ENCODE measurements at regions not wholly inside any gene's neighbourhood (a gene's known extent, or its start where the extent isn't known, plus 50 kb on each side); places are given as distances from the start of the nearest gene placed in this dataset.

- peaks cover 2% of the 10 kb centered on the region for H3K36me3 Mint-ChIP-seq
- no peaks in the 10 kb centered on the region for H3K27me3 Mint-ChIP-seq
- ATAC-seq (ENCODE audit: low read depth) (peak; percentile 22), DNase-seq (no peak)
- H3K4me1 Mint-ChIP-seq, result peaks cover 20% of the 10 kb centered on the region
- peak overlapping the region; percentile 78 for H3K27ac Mint-ChIP-seq
- H3K4me3 Mint-ChIP-seq, result peak overlapping the region; percentile 48
- POLR2A ChIA-PET, result no interaction called here
- H3K9me3 Mint-ChIP-seq, result peaks cover 6% of the 10 kb centered on the region
Observed at GRCh38 chr6:105781915-105782314, 304.2 kb upstream of the PRDM1 start.

GRCh38 chr6:105781248-105781647 is 304.9 kb upstream of the PRDM1 start:
- Mint-ChIP-seq H3K4me3 (no peak overlapping the region), H3K36me3 (peaks cover 2% of the 10 kb centered on the region), H3K9me3 (peaks cover 6% of the 10 kb centered on the region), H3K27ac (peak overlapping the region; percentile 26), H3K27me3 (no peaks in the 10 kb centered on the region), H3K4me1 (peaks cover 20% of the 10 kb centered on the region)
- POLR2A ChIA-PET, result no interaction called here
- no peak for DNase-seq
- no peak for ATAC-seq (ENCODE audit: low read depth)

GRCh38 chr6:105780146-105780860 is 305.8 kb upstream of the PRDM1 start:
- no peak for DNase-seq
- Mint-ChIP-seq H3K4me3 (no peak overlapping the region), H3K36me3 (peaks cover 2% of the 10 kb centered on the region), H3K27ac (no peak overlapping the region), H3K4me1 (peaks cover 15% of the 10 kb centered on the region), H3K9me3 (peaks cover 8% of the 10 kb centered on the region), H3K27me3 (peaks cover under 1% of the 10 kb centered on the region)
- POLR2A ChIA-PET, result no interaction called here
- ATAC-seq (ENCODE audit: low read depth), result no peak

- H3K4me3 Mint-ChIP-seq, result no peak overlapping the region
- POLR2A ChIA-PET, result no interaction called here
- ATAC-seq (ENCODE audit: low read depth) (no peak), DNase-seq (no peak)
- peaks cover 15% of the 10 kb centered on the region for H3K4me1 Mint-ChIP-seq
- peaks cover 14% of the 10 kb centered on the region for H3K9me3 Mint-ChIP-seq
- H3K27ac Mint-ChIP-seq, result no peak overlapping the region
- peaks cover 5% of the 10 kb centered on the region for H3K27me3 Mint-ChIP-seq
- H3K36me3 Mint-ChIP-seq, result peaks cover 8% of the 10 kb centered on the region
Observed at GRCh38 chr6:105779110-105779509, 307.0 kb upstream of the PRDM1 start.

GRCh38 chr6:105775095-105775494 is 311.0 kb upstream of the PRDM1 start:
- Mint-ChIP-seq H3K9me3 (peaks cover 11% of the 10 kb centered on the region), H3K4me3 (no peak overlapping the region), H3K27me3 (peaks cover 8% of the 10 kb centered on the region), H3K36me3 (peaks cover 6% of the 10 kb centered on the region), H3K4me1 (no peaks in the 10 kb centered on the region), H3K27ac (no peak overlapping the region)
- ATAC-seq (ENCODE audit: low read depth) (no peak), DNase-seq (no peak)
- POLR2A ChIA-PET, result no interaction called here

- H3K27me3 Mint-ChIP-seq, result peaks cover 8% of the 10 kb centered on the region
- H3K36me3 Mint-ChIP-seq, result peaks cover 6% of the 10 kb centered on the region
- H3K4me1 Mint-ChIP-seq, result no peaks in the 10 kb centered on the region
- peaks cover 11% of the 10 kb centered on the region for H3K9me3 Mint-ChIP-seq
- POLR2A ChIA-PET, result no interaction called here
- ATAC-seq (ENCODE audit: low read depth), result no peak
- no peak overlapping the region for H3K27ac Mint-ChIP-seq
- DNase-seq, result no peak
- H3K4me3 Mint-ChIP-seq, result no peak overlapping the region
Observed at GRCh38 chr6:105774247-105774646, 311.9 kb upstream of the PRDM1 start.

GRCh38 chr6:105771313-105771970 is 314.7 kb upstream of the PRDM1 start:
- Mint-ChIP-seq H3K27ac (no peak overlapping the region), H3K27me3 (peaks cover 8% of the 10 kb centered on the region), H3K36me3 (peaks cover 6% of the 10 kb centered on the region), H3K4me1 (no peaks in the 10 kb centered on the region), H3K9me3 (peaks cover 9% of the 10 kb centered on the region), H3K4me3 (no peak overlapping the region)
- ATAC-seq (ENCODE audit: low read depth) (no peak), DNase-seq (no peak)
- POLR2A ChIA-PET, result no interaction called here

- Mint-ChIP-seq H3K4me1 (no peaks in the 10 kb centered on the region), H3K4me3 (no peak overlapping the region), H3K27ac (no peak overlapping the region), H3K27me3 (peaks cover 6% of the 10 kb centered on the region), H3K9me3 (peaks cover 4% of the 10 kb centered on the region), H3K36me3 (peaks cover 3% of the 10 kb centered on the region)
- DNase-seq (no peak), ATAC-seq (ENCODE audit: low read depth) (no peak)
- POLR2A ChIA-PET, result no interaction called here
Observed at GRCh38 chr6:105769987-105770386, 316.1 kb upstream of the PRDM1 start.

GRCh38 chr6:105769197-105769596 is 316.9 kb upstream of the PRDM1 start:
- H3K4me1 Mint-ChIP-seq, result no peaks in the 10 kb centered on the region
- no peak overlapping the region for H3K4me3 Mint-ChIP-seq
- ATAC-seq (ENCODE audit: low read depth) (no peak), DNase-seq (no peak)
- H3K27ac Mint-ChIP-seq, result no peak overlapping the region
- peaks cover 3% of the 10 kb centered on the region for H3K9me3 Mint-ChIP-seq
- H3K27me3 Mint-ChIP-seq, result peaks cover 8% of the 10 kb centered on the region
- no peaks in the 10 kb centered on the region for H3K36me3 Mint-ChIP-seq
- POLR2A ChIA-PET, result no interaction called here

GRCh38 chr6:105767541-105767940 is 318.6 kb upstream of the PRDM1 start:
- POLR2A ChIA-PET, result no interaction called here
- no peak for DNase-seq
- H3K4me1 Mint-ChIP-seq, result no peaks in the 10 kb centered on the region
- H3K27ac Mint-ChIP-seq, result no peak overlapping the region
- H3K27me3 Mint-ChIP-seq, result peaks cover 8% of the 10 kb centered on the region
- H3K4me3 Mint-ChIP-seq, result no peak overlapping the region
- H3K9me3 Mint-ChIP-seq, result peaks cover 3% of the 10 kb centered on the region
- no peak for ATAC-seq (ENCODE audit: low read depth)
- H3K36me3 Mint-ChIP-seq, result no peaks in the 10 kb centered on the region

- ATAC-seq (ENCODE audit: low read depth) (no peak), DNase-seq (no peak)
- Mint-ChIP-seq H3K4me1 (no peaks in the 10 kb centered on the region), H3K9me3 (peaks cover 3% of the 10 kb centered on the region), H3K27ac (no peak overlapping the region), H3K36me3 (no peaks in the 10 kb centered on the region), H3K4me3 (no peak overlapping the region), H3K27me3 (peaks cover 8% of the 10 kb centered on the region)
- POLR2A ChIA-PET, result no interaction called here
Observed at GRCh38 chr6:105765239-105765638, 320.9 kb upstream of the PRDM1 start.

GRCh38 chr6:105764315-105764714 is 321.8 kb upstream of the PRDM1 start:
- Mint-ChIP-seq H3K4me3 (no peak overlapping the region), H3K4me1 (peaks cover 1% of the 10 kb centered on the region), H3K36me3 (no peaks in the 10 kb centered on the region), H3K27me3 (peaks cover 14% of the 10 kb centered on the region), H3K27ac (no peak overlapping the region), H3K9me3 (peaks cover 3% of the 10 kb centered on the region)
- POLR2A ChIA-PET, result no interaction called here
- ATAC-seq (ENCODE audit: low read depth), result no peak
- DNase-seq, result no peak

- ATAC-seq (ENCODE audit: low read depth), result no peak
- peaks cover 14% of the 10 kb centered on the region for H3K27me3 Mint-ChIP-seq
Observed at GRCh38 chr6:105763866-105764265, 322.3 kb upstream of the PRDM1 start.

GRCh38 chr6:105760746-105761145 is 325.4 kb upstream of the PRDM1 start:
- peaks cover 14% of the 10 kb centered on the region for H3K27me3 Mint-ChIP-seq
- DNase-seq, result no peak
- no peak for ATAC-seq (ENCODE audit: low read depth)

More at GRCh38 chr6:105763866-105764265, 322.3 kb upstream of the PRDM1 start:
- no peak for DNase-seq
- H3K36me3 Mint-ChIP-seq, result no peaks in the 10 kb centered on the region
- H3K9me3 Mint-ChIP-seq, result peaks cover 3% of the 10 kb centered on the region
- H3K27ac Mint-ChIP-seq, result no peak overlapping the region
- peaks cover 1% of the 10 kb centered on the region for H3K4me1 Mint-ChIP-seq
- no peak overlapping the region for H3K4me3 Mint-ChIP-seq
- POLR2A ChIA-PET, result no interaction called here

More at GRCh38 chr6:105760746-105761145, 325.4 kb upstream of the PRDM1 start:
- peaks cover 3% of the 10 kb centered on the region for H3K36me3 Mint-ChIP-seq
- peaks cover 12% of the 10 kb centered on the region for H3K4me1 Mint-ChIP-seq
- no peak overlapping the region for H3K27ac Mint-ChIP-seq
- POLR2A ChIA-PET, result no interaction called here
- H3K4me3 Mint-ChIP-seq, result no peak overlapping the region
- H3K9me3 Mint-ChIP-seq, result peaks cover 3% of the 10 kb centered on the region
